ENCODE measurements at regions not wholly inside any gene's neighbourhood (a gene's known extent, or its start where the extent isn't known, plus 50 kb on each side); places are given as distances from the start of the nearest gene placed in this dataset.

DNA sequence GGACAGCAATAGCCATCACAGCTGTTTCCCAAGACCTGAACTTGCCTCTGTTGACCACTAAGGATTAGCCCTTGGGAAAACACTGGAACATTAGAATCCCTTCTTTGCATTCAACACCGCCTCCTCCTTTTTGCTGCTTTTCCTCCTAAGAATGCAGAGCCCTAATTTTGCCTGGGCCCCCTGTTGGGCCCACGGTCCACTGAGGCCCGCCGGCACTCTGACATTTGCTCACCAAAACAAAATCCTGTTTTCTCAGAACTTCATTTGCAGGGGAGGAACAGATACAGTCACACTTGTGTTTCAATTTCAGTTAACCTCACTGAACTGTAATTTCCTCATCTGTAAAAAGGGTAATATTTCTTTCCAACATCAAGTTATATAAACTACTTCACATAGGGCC lies 116.0 kb upstream of the JARID2 start:
- TF ChIP-seq RB1 (IDR thresholded peaks at IDR 0.05; ENCODE audit: borderline replicate concordance): no peak
- no peak for TF ChIP-seq POLR2A (IDR thresholded peaks at IDR 0.05; ENCODE audit: low read depth, low read length)
- no peak for TF ChIP-seq ATF7 (IDR thresholded peaks at IDR 0.05; ENCODE audit: low read depth)
- TF ChIP-seq SIN3A (IDR thresholded peaks at IDR 0.05; ENCODE audit: low read depth, low read length): no peak
- no peak for TF ChIP-seq EZH2 (IDR thresholded peaks at IDR 0.05; ENCODE audit: borderline replicate concordance, control insufficient read depth, low read depth, low read length)
- TF ChIP-seq, protein P1, sequence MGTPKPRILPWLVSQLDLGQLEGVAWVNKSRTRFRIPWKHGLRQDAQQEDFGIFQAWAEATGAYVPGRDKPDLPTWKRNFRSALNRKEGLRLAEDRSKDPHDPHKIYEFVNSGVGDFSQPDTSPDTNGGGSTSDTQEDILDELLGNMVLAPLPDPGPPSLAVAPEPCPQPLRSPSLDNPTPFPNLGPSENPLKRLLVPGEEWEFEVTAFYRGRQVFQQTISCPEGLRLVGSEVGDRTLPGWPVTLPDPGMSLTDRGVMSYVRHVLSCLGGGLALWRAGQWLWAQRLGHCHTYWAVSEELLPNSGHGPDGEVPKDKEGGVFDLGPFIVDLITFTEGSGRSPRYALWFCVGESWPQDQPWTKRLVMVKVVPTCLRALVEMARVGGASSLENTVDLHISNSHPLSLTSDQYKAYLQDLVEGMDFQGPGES (IDR thresholded peaks at IDR 0.05): no peak

All from GM12878 (cell line).